H9 (cell line): ENCODE measurements at regions not wholly inside any gene's neighbourhood (a gene's known extent, or its start where the extent isn't known, plus 50 kb on each side); places are given as distances from the start of the nearest gene placed in this dataset.

Experiments
- DNase-seq: peaks from one replicate; pipeline ENCODE4 v3.0.0-alpha.2; 2017
- H2AFZ ChIP-seq: one replicate; pipeline ENCODE4 v1.6.1; 2013; ENCODE audit warnings: mild to moderate bottlenecking, low read length, control low read depth, moderate library complexity
- H2AK5ac ChIP-seq: 2 replicates; pipeline ENCODE4 v1.6.1; 2013; ENCODE audit warnings: low read length, control low read depth, mixed read lengths; ENCODE audit not compliant: insufficient read length
- H2BK120ac ChIP-seq: one replicate; pipeline ENCODE4 v1.6.1; 2013; ENCODE audit warnings: low read depth, mild to moderate bottlenecking, low read length, control low read depth, inconsistent platforms; ENCODE audit not compliant: poor library complexity, severe bottlenecking
- H2BK12ac ChIP-seq: 2 replicates; pipeline ENCODE4 v1.6.1; 2013; ENCODE audit warnings: low read length, control low read depth, mixed read lengths, low read depth; ENCODE audit not compliant: insufficient read length
- H2BK15ac ChIP-seq: 2 replicates; pipeline ENCODE4 v1.6.1; 2013; ENCODE audit warnings: low read depth, low read length, control low read depth
- H2BK20ac ChIP-seq: one replicate; pipeline ENCODE4 v1.6.1; 2013; ENCODE audit warnings: low read depth, mild to moderate bottlenecking, low read length, control low read depth, inconsistent platforms; ENCODE audit not compliant: poor library complexity, severe bottlenecking
- H2BK5ac ChIP-seq: 2 replicates; pipeline ENCODE4 v1.6.1; 2013; ENCODE audit warnings: low read length, control low read depth, mixed read lengths; ENCODE audit not compliant: insufficient read length
- H3K14ac ChIP-seq: 2 replicates; pipeline ENCODE4 v1.6.1; 2013; ENCODE audit warnings: low read length, control low read depth; ENCODE audit not compliant: insufficient read depth
- H3K18ac ChIP-seq: 2 replicates; pipeline ENCODE4 v1.6.1; 2013; ENCODE audit warnings: low read depth, mild to moderate bottlenecking, mixed read lengths, low read length, control low read depth; ENCODE audit not compliant: insufficient read length
- H3K23ac ChIP-seq: 2 replicates; pipeline ENCODE4 v1.6.1; 2013; ENCODE audit warnings: low read length, control low read depth, mixed read lengths, low read depth; ENCODE audit not compliant: insufficient read length
- H3K23me2 ChIP-seq: 2 replicates; pipeline ENCODE4 v1.6.1; 2013; ENCODE audit warnings: low read depth, mild to moderate bottlenecking, mixed read lengths, low read length, control low read depth; ENCODE audit not compliant: insufficient read length, poor library complexity, severe bottlenecking
- H3K27ac ChIP-seq: 2 replicates; pipeline ENCODE4 v1.5.1; 2013; ENCODE audit warnings: low read length, control low read depth, mixed read lengths, low read depth; ENCODE audit not compliant: insufficient read length
- H3K27me3 ChIP-seq: 2 replicates; pipeline ENCODE4 v1.6.1; 2013; ENCODE audit warnings: low read length, control low read depth, inconsistent platforms; ENCODE audit not compliant: insufficient read depth
- H3K4ac ChIP-seq: 2 replicates; pipeline ENCODE4 v1.6.1; 2013; ENCODE audit warnings: low read depth, mild to moderate bottlenecking, control low read depth, inconsistent platforms, low read length, moderate library complexity
- H3K4me1 ChIP-seq: 2 replicates; pipeline ENCODE4 v1.6.1; 2013; ENCODE audit warnings: low read length, control low read depth, inconsistent platforms; ENCODE audit not compliant: insufficient read depth
- H3K4me2 ChIP-seq: 2 replicates; pipeline ENCODE4 v1.6.1; 2013; ENCODE audit warnings: low read length, control low read depth, mixed read lengths; ENCODE audit not compliant: insufficient read length, insufficient read depth
- H3K56ac ChIP-seq: 2 replicates; pipeline ENCODE4 v1.6.1; 2013; ENCODE audit warnings: low read depth, mild to moderate bottlenecking, mixed read lengths, low read length, control low read depth; ENCODE audit not compliant: insufficient read length
- H3K79me1 ChIP-seq: 2 replicates; pipeline ENCODE4 v1.6.1; 2013; ENCODE audit warnings: low read depth, mild to moderate bottlenecking, moderate library complexity, low read length, control low read depth, inconsistent platforms; ENCODE audit not compliant: insufficient read depth, poor library complexity, severe bottlenecking
- H3K79me2 ChIP-seq: 2 replicates; pipeline ENCODE4 v1.6.1; 2013; ENCODE audit warnings: low read length, control low read depth, inconsistent platforms; ENCODE audit not compliant: insufficient read depth
- H3K9ac ChIP-seq: 2 replicates; pipeline ENCODE4 v1.6.1; 2013; ENCODE audit warnings: low read length, control low read depth, mixed read lengths; ENCODE audit not compliant: insufficient read length; ENCODE audit errors: extremely low read depth
- H3K9me3 ChIP-seq: one replicate; pipeline ENCODE4 v1.6.1; 2013; ENCODE audit warnings: low read depth, low read length, inconsistent platforms; ENCODE audit not compliant: control insufficient read depth
- H3T11ph ChIP-seq: one replicate; pipeline ENCODE4 v1.6.1; 2013; ENCODE audit warnings: mild to moderate bottlenecking, low read length, control low read depth, inconsistent platforms
- H4K20me1 ChIP-seq: one replicate; pipeline ENCODE4 v1.6.1; 2013; ENCODE audit not compliant: control insufficient read depth, insufficient read length, insufficient read depth
- H4K5ac ChIP-seq: 2 replicates; pipeline ENCODE4 v1.6.1; 2013; ENCODE audit warnings: low read depth, mild to moderate bottlenecking, mixed read lengths, low read length, control low read depth; ENCODE audit not compliant: insufficient read length
- H4K8ac ChIP-seq: replicated peaks from 2 replicates; pipeline ENCODE4 v1.6.1; 2013; ENCODE audit warnings: low read length, control low read depth, mixed read lengths, low read depth; ENCODE audit not compliant: insufficient read length
- H4K91ac ChIP-seq: 2 replicates; pipeline ENCODE4 v1.6.1; 2013; ENCODE audit warnings: low read depth, mild to moderate bottlenecking, moderate library complexity, mixed read lengths, low read length, control low read depth; ENCODE audit not compliant: insufficient read length
- H3K27ac Mint-ChIP-seq, 3 experiments: 2 replicates in 2 of 3; 3 replicates in 1 of 3; pipeline ENCODE4 v1.8.0; 2020 to 2021; ENCODE audit warnings: mixed read lengths in 3 of 3, mild to moderate bottlenecking in 1 of 3, moderate library complexity in 1 of 3
- H3K27me3 Mint-ChIP-seq: 2 replicates; pipeline ENCODE4 v1.8.0; 2021; ENCODE audit warnings: low read depth, mild to moderate bottlenecking, moderate library complexity, mixed read lengths
- H3K36me3 Mint-ChIP-seq, 3 experiments: 2 replicates in 2 of 3; 3 replicates in 1 of 3; pipeline ENCODE4 v1.8.0; 2020 to 2021; ENCODE audit warnings: low read depth in 3 of 3, mixed read lengths in 3 of 3; ENCODE audit not compliant: insufficient read depth in 1 of 3
- H3K4me1 Mint-ChIP-seq, 2 experiments: 2 replicates each; pipeline ENCODE4 v1.8.0; 2020; ENCODE audit warnings: mixed read lengths in 2 of 2
- H3K4me3 Mint-ChIP-seq, 2 experiments: 2 replicates in 1 of 2; 3 replicates in 1 of 2; pipeline ENCODE4 v1.8.0; 2020 to 2021; ENCODE audit warnings: mild to moderate bottlenecking in 2 of 2, mixed read lengths in 2 of 2, moderate library complexity in 1 of 2
- H3K9me3 Mint-ChIP-seq, 2 experiments: 2 replicates in 1 of 2; 3 replicates in 1 of 2; pipeline ENCODE4 v1.8.0; 2020; ENCODE audit warnings: mild to moderate bottlenecking in 2 of 2, mixed read lengths in 2 of 2, moderate library complexity in 1 of 2
- WGBS: extraction: QIAGEN DNeasy Blood & Tissue Kit; methylation state at CpG from one replicate; pipeline ENCODE4 v1.1.7; 2013; ENCODE audit warnings: missing lambda C conversion rate, low lambda C conversion rate, mixed read lengths; ENCODE audit not compliant: insufficient read length; ENCODE audit errors: extremely low coverage; 5-methylcytosine and 5-hydroxymethylcytosine counted together
- TF ChIP-seq, protein P1 (sequence below): fragments of 200-600 bp; sonication (generic); conservative IDR thresholded peaks from 3 replicates; pipeline ENCODE4 v1.8.0; 2021; ENCODE audit warnings: antibody characterized with exemption, mild to moderate bottlenecking

DNA sequence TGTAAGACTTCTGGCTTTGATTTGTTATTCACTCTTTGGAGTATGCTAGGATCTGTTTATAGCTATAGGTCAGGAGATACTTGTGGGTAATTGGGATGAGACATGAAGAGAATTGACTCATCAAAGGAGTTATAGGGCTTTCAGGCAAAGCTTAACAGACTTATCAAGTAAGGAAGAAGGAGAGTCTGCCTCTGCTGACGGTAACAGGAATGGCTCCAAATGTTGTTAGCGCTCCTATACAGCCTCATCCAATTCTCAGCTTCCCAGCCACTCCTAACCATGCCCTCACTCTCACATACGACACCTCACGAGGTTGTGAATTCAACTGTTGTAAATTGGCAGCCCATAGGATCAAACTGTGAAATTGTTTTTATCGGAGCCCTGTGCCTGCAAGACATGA lies 140.5 kb downstream of the KCNA5 start:
- no peaks in the 10 kb centered on the region for H3K79me2 ChIP-seq
- no peak overlapping the region for H2AK5ac ChIP-seq
- H3K4me3 Mint-ChIP-seq, result no peak overlapping the region
- no peak overlapping the region for H2BK120ac ChIP-seq
- no peaks in the 10 kb centered on the region for H3K23me2 ChIP-seq
- H2BK5ac ChIP-seq, result no peak overlapping the region
- H2BK15ac ChIP-seq, result no peak overlapping the region
- H3K27me3 Mint-ChIP-seq, result no peaks in the 10 kb centered on the region; the same call in 1 of the 2 replicates
- no peaks in the 10 kb centered on the region for H3K9me3 ChIP-seq
- no peaks in the 10 kb centered on the region for H4K20me1 ChIP-seq
- no peak overlapping the region for H3K14ac ChIP-seq
- H3K27ac ChIP-seq, result no peak overlapping the region
- no peak overlapping the region for H4K5ac ChIP-seq
- no peaks in the 10 kb centered on the region for H3K4me1 ChIP-seq
- no peak overlapping the region for H3K27ac Mint-ChIP-seq
- DNase-seq, result no peak
- H3K4me1 Mint-ChIP-seq, result peaks cover 7 to 8% of the 10 kb centered on the region in 2 experiments
- no peak overlapping the region for H3K18ac ChIP-seq
- no peak overlapping the region for H3T11ph ChIP-seq
- H3K23ac ChIP-seq, result no peak overlapping the region
- H4K8ac ChIP-seq, result no peak overlapping the region
- no peak overlapping the region for H2AFZ ChIP-seq
- H2BK12ac ChIP-seq, result no peak overlapping the region
- H4K91ac ChIP-seq, result no peak overlapping the region
- H3K9ac ChIP-seq, result no peak overlapping the region
- no peak overlapping the region for H2BK20ac ChIP-seq
- TF ChIP-seq, protein P1, sequence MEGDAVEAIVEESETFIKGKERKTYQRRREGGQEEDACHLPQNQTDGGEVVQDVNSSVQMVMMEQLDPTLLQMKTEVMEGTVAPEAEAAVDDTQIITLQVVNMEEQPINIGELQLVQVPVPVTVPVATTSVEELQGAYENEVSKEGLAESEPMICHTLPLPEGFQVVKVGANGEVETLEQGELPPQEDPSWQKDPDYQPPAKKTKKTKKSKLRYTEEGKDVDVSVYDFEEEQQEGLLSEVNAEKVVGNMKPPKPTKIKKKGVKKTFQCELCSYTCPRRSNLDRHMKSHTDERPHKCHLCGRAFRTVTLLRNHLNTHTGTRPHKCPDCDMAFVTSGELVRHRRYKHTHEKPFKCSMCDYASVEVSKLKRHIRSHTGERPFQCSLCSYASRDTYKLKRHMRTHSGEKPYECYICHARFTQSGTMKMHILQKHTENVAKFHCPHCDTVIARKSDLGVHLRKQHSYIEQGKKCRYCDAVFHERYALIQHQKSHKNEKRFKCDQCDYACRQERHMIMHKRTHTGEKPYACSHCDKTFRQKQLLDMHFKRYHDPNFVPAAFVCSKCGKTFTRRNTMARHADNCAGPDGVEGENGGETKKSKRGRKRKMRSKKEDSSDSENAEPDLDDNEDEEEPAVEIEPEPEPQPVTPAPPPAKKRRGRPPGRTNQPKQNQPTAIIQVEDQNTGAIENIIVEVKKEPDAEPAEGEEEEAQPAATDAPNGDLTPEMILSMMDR, result peak; percentile 47
- no peak overlapping the region for H3K4me2 ChIP-seq
- H3K4ac ChIP-seq, result no peak overlapping the region
- H3K36me3 Mint-ChIP-seq, result no peaks in the 10 kb centered on the region; a peak in 1 of 7 replicates
- H3K9me3 Mint-ChIP-seq, result no peaks in the 10 kb centered on the region; a peak in 1 of 5 replicates
- no peak overlapping the region for H3K56ac ChIP-seq
- H3K27me3 ChIP-seq, result no peaks in the 10 kb centered on the region
- no peaks in the 10 kb centered on the region for H3K79me1 ChIP-seq
- WGBS, result no CpG with 5 or more reads among the region's 5 CpGs
